ENCODE measurements at regions not wholly inside any gene's neighbourhood (a gene's known extent, or its start where the extent isn't known, plus 50 kb on each side); places are given as distances from the start of the nearest gene placed in this dataset.
"Not testable (repeated sequence)": the region's sequence is repeated elsewhere in the genome, so short reads cannot be mapped to it uniquely, and the experiment has no call there.

DNA sequence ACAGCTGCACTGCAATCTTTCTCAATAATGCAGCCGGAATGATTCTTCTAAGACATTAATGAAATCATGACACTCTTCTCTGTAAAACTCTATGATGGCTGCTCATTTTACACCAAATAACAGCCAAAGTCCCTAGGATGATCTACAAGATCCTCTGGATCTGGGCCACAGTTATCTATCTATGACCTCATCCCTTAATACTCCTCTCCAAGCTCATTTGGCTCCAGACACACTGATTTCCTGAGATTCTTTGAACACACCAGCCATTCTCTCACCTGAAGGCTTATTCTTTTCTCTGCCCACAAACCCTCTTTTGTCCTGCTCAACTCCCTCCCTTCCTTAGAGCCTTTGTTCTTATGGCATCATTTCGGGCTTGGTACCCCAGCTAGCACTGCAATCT is 577.4 kb upstream of the ANKRD30A start:
- DNase-seq (ENCODE audit: low spot score) = no peak

DNA sequence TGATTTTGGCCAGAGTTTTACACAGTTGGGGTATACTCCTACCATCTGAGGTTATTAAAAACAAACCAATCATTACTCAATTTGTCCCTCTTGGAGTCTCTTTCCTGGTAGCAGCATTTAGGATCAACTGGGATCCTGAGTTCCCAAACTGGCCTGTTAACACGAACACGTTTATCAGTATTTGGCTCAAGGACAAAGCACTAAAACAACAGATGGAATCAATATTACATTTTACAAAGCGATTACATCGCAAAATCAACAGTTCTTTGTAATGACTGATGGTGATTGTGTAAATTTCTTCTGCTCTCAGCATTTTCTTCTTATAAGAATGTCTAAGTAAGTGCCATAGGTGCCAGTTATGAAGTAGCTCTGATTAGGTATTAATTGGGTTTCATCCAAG is 582.9 kb upstream of the ANKRD30A start:
- DNase-seq (ENCODE audit: low spot score) = no peak

DNA sequence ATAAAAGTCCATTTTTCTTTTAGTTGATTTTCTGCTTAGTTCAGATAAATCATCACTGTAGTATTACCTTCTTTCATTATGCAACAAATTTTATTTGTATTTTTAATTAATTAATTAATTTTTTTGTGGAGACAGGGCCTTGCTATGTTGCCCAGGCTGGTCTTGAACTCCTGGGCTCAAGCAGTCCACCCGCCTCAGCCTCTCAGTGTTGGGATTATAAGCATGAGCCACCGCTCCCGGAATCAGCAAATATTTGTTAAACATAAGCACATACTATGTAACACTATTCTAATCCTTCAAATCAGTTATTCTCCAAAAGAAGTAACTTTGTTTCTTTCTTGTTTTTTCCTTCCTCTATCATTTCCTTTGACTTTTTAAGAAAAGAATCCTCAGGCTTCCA is 584.8 kb upstream of the ANKRD30A start:
- no peak for DNase-seq (ENCODE audit: low spot score)

DNA sequence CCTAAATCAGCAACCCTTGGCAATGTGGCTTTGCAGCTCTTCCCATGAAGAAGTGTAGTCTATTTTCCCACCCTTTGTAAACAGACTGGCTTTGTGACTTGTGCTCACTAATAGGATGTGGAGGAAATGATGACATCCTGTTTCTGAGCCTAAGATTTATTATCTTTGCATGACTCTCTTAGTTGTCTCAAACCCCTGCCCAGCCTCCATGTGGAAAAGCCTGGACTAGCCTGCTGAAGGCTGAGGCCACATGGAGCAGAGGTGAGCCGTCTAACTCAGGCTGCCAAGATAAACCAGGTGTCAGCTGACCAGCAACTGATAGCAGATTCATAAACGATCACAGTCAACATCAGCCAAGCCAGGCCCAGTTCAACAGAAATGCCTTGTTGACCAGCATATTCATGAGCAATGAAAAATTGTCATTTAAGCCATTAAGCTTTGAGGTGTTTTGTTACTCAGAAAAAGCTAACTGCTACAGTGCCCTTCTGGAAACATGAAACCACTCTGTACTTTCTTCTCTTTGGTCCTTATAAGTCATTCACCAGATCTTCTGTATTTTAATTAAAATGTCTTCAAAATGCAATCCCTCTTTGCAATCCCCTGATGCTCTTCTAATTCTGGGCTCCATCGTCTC is 586.3 kb upstream of the ANKRD30A start:
- no peak for DNase-seq (ENCODE audit: low spot score)

DNA sequence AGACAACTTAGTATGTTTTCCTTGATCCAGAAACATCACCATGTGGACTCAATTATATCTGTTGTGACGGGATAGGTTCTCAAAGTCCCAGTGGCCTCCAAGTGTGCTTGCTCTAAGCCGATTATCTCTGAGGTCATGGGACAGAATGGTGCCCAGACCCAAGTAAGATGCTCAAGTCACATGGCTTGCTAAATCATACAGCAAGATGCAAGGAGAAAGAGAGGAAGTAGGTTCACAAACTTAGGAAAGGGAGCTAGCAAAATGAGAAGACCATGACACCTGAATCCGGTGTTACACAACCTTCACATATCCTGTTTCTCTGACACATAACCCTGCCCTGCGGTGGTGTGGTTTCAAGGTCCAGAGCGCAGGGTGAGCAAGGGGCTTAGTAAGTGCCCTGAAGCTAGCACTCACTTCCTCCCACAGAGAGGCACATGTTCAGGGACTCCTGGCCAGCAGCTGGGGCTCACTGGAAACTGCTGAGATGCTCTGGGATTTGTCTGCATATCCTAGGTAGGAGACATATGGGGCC is 590.9 kb upstream of the ANKRD30A start:
- DNase-seq (ENCODE audit: low spot score) = peak; percentile 81

DNA sequence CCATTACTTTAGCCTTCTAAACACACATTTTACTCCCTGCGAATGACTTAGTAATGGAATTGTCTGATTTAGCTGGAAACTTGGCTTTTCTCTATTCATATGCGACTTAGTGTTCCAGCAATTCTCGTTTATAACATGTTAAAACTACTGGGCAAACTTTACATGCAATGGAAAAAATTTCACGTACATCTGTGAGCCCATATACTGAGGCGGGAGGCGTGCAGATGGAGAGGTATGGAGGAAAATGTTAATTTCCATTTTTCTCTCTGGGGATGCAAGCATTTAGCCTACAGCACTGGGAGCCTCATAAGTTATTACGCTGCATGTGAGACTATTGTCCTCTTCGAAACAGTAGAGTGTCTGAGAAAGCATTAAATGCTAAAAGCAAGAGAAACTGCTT is 591.5 kb upstream of the ANKRD30A start:
- DNase-seq (ENCODE audit: low spot score) = no peak

DNA sequence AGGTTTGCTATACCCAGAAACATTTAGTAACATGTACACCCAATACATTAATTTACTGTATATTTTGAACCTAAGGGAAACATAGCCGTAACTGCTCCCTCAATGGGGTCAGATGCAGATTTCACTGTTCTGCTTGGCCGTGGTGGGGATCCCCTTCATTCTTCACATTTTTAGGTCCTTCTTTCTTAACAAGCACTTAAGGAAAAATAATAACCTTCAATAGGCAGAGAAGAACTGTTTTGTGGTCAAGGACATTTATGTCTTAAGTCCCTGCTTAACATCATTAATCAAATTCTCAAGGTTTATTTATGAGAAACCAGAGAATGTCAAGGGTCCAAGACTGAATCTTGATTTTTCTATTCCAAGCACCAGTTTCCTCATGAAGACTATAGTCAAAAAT is 592.1 kb upstream of the ANKRD30A start:
- no peak for DNase-seq (ENCODE audit: low spot score)

DNA sequence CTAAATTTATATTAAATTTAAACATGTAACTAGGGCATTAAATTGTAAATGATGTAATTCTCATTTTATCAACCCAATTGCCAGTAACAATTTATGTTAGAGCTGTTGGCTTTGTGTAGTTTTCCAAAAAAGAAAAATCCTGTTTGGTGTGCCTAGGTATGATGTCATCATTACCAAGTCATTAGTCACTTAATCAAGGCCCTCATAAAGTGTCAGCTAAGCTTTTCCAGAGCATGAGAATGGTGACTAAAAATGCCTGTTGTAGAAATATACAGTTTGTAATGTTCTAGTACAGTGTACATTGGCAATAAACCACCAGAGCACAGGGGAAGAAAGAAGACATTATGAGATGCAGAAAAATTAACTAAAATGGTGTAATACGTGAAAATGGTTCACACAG is 593.8 kb upstream of the ANKRD30A start:
- no peak for DNase-seq (ENCODE audit: low spot score)

DNA sequence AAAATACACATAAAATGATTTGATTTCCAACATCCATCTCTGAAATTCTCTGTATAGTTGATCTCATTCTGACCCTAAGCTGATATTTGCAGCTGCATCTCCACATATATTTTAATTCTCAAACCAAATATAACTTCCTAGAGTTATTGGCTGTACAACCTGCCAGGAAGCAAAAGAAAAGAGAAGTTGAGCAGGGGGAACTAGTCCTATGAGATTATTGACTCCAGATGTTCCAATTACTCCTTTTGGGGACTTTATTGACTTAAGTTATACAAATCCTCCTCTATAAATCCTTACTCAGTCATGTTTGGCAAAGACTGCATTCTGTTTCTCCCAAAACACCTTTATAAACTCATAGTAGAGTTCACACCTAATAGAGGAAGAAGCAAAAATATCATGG is 599.4 kb upstream of the ANKRD30A start:
- no peak for DNase-seq (ENCODE audit: low spot score)

DNA sequence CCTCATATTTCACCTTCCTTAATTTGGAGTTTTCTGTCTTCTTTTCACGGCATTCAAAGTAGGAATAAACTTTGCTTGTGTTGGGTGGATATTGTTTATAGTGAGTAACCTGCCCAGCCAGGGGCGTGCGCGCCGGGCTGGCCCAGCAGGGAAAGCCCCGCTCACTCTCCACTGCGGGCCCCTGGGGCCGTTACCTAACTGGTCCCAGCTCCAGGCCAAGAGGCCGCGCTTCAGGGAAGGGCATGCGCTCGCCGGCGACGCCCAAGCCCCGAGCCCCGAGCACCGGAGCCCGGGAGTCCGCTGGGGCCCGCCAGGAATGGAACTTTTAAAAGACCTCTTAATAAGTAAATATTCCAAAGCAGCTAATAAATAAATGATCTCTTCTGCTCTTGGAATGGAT is 601.3 kb upstream of the ANKRD30A start:
- DNase-seq (ENCODE audit: low spot score) = not testable (repeated sequence)

DNA sequence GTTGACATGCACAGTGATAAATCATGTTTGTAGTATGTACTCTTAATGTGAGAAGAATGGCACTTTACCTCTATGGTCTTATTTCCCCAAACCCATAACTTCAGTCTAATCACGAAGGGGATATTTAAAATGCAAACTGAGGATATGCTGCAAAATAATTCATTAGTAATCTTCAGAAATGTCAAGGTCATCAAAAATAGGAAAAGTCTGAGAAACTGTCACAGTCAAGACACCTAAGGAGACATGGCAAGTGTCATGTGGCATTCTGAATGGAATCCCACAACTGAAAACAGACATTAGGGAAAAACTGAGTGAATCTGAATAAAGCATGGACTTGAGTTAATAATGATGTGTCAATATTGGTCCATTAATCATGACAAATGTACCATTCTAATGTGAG is 605.5 kb upstream of the ANKRD30A start:
- no peak for DNase-seq (ENCODE audit: low spot score)

DNA sequence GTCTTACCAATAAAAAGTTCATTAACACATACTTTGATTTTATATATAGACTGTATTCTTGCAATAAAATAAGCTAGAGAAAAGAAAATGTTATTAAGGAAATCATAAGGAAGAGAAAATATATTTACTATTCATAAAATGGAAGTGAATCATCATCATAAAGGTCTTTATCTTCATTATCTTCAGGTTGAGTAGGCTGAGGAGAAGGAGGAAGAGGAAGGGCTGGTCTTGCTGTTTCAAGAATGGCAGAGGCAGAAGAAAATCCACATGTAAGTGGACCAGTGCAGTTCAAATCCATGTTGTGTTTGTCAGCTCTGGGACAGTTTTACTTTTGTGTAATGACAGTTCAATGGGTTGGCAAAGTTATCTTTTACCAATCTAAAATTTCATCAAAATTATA is 609.1 kb upstream of the ANKRD30A start:
- DNase-seq (ENCODE audit: low spot score) = no peak

DNA sequence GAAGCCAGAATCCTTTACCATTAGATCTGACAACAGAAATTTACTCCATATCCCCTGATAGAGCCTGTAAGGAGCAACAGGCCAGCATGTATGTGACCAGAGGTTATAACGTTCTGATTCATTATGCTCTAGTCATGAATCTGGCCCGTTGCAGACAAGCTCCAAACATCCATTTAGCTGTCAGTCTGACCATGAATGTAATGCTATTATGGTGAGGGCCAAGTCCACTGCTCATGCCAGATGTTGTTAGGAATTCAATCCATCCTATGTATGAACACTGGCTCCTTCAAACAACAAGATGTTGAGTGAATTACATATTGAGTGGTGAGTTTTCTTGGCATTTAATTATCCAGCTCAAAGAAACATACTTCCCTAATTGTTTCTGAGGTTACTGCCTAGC is 610.1 kb upstream of the ANKRD30A start:
- DNase-seq (ENCODE audit: low spot score) = no peak

DNA sequence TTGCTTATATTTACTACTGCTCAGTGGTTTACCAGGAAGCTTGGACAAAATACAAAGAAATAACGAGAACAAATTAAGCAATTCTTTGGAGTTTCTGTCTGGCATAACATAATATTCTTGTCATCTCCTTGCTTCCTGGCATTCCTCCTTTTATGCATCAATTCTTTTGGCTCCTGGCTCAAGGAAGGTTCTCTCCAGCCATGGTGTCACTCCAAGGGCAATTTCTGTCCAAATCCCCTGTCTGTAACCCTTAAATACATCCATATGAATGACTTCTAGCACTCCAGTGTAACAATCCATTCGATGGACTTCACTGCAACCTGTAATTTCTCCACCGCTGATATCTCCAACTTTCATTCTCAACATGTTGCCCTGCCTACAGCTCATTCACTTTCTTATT is 617.7 kb upstream of the ANKRD30A start:
- no peak for DNase-seq (ENCODE audit: low spot score)

DNA sequence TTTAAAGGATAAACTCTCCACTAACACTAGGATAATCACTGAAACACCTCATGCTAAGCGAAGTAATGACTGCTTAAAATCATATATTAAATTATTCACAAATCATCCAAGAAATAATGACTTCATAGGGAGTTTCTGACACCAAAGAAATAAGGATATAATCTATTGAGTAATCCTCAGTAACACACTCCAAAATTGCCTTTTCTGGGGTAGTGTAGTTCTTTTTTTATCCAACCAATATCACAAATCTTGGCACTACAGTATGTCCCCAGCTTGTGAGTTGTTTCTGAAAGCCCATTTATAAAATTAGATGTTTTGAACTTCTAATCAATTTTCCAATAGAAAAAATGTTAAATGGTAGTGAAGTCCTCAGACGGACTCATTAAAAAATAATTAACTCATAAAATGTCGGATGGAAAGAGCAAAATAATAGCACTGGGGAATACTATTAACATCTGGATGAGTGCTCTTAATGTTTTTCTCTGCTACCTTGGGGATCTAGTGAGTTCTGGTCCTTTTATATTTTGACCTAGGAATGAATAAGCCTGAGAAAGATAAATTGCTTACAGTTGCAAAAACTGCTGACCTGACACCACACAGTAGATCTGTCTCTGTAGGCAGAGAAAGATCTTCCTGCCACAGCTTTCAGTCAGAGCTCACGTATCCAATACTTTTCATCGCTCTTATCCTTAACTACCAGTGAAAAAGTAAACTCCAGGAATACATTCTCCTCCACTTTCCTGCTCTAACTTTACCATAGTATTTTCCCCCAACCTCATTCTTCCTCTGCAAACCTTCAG is 618.5 kb upstream of the ANKRD30A start:
- DNase-seq (ENCODE audit: low spot score) = no peak

DNA sequence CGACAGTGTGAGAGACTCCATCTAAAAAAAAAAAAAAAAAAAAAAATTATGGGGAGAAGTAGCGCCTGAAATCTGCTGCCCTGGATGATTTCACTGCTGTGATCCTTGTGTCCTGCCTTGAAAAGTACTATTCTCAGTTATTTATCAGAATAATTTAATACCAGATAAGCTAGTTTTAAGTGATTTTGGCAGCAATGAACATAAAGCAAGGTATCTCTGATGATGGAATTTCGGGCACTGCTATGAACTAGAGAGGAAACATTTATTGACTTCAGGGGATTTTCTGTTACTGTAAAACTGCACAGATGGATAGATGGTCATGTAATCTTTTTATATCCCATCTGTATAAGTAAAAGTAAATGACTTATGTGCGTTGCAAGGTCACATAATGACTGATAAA is 619.1 kb upstream of the ANKRD30A start:
- no peak for DNase-seq (ENCODE audit: low spot score)

DNA sequence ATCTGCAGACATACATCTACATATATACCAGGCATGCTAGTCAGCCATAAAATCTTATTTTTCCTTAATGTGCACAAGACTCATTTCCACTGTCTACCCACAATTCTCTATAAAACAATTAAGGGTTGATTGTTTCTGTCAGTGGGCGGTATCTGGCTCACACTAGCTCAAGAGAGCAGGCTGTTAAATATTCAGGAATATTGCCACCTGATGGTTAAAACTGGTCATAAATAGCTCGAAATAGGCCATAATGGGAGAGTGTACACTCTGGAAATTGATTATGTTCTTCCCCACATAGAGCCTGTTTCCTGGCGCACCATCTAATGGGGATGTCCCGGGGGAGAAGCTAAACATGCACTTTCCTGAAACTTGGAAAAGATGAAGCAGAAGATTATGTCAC is 620.6 kb upstream of the ANKRD30A start:
- no peak for DNase-seq (ENCODE audit: low spot score)

DNA sequence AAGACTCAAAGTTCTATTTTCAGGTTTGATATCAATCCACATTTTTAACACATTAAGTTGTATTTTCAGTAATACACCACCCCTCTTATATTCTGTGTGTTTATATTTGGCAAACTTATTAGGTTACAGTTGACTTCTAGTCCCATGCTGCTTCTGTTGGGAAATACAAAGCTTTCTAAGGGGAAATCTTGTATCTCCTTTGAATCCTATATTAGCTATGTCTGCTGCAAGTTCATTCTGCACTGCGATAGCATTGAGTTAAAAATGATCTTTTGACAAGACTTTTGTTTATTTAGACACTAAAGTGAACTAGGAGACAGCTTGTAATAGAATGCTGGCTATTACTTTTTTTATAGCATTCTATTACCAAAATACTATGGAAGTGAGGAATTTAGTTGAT is 625.1 kb upstream of the ANKRD30A start:
- no peak for DNase-seq (ENCODE audit: low spot score)

DNA sequence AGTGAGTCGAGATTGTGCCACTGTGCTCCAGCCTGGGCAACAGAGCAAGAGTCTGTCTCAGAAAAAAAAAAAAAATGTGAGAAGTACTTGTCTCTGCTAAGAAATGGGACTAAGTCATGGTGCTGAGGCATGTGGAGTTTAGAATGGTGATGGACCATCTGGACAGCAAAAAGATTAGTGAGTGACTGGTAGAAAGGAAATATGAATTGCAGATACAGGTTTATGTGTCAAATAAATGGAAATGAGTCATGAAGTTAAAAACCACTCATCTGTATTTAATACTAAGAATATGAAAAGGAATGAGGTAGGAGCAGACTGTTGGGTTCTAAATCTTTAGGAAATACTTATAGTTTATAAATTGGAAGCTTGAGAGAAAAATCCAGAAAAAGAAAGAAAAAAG is 625.7 kb upstream of the ANKRD30A start:
- no peak for DNase-seq (ENCODE audit: low spot score)

DNA sequence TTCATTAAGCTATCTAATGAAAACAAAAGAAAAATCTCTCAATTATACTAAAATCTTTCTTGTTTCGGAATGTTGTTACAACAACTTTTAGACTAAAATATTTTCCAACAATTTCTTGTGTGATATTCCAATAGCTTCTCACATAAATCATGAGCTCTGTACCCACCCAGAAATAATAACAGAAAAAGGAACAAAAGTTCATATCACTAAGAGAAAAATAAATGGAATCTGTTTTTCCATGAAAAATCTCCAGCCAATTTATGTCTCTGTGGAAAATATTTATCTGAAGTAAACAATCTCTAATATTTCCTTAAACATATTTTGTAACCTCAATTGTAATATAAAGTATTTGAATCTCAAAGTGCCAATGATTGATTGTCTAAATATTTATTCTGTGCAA is 628.6 kb upstream of the ANKRD30A start:
- no peak for DNase-seq (ENCODE audit: low spot score)

DNA sequence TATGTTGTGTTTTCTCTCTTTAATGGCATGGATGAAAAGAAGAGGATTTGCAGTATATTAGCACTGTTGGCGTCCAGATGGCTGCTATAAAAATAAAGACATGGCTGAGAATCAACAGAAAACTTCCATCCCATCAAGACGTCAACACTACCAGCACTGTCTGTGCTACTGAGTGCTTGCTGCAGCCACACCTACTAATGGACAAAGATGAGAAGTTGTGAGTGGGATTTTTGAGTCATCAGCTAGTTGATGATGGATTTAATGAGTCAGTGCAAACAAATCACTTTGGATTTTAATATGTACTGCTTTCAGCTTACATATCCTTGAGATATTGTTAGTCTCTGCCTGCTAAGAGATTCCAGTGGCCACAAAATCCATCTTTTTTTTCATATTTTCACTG is 631.0 kb upstream of the ANKRD30A start:
- no peak for DNase-seq (ENCODE audit: low spot score)

DNA sequence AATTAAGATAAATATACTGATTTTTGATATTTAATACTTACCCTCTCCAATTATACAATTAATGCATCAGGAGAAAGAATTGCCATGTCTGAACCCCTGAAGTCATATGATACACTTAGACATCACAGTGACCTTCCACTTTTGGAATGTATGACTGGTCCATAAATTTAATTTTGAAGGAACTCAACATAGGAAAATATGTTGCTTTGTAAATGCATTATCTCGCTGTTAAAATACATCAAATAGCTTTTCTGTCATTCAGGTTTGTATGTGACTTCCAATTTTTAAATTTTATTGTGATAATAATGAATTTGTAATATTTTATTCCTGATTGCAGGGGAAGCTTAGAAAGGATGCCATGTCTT is 631.9 kb upstream of the ANKRD30A start:
- DNase-seq (ENCODE audit: low spot score) = no peak

DNA sequence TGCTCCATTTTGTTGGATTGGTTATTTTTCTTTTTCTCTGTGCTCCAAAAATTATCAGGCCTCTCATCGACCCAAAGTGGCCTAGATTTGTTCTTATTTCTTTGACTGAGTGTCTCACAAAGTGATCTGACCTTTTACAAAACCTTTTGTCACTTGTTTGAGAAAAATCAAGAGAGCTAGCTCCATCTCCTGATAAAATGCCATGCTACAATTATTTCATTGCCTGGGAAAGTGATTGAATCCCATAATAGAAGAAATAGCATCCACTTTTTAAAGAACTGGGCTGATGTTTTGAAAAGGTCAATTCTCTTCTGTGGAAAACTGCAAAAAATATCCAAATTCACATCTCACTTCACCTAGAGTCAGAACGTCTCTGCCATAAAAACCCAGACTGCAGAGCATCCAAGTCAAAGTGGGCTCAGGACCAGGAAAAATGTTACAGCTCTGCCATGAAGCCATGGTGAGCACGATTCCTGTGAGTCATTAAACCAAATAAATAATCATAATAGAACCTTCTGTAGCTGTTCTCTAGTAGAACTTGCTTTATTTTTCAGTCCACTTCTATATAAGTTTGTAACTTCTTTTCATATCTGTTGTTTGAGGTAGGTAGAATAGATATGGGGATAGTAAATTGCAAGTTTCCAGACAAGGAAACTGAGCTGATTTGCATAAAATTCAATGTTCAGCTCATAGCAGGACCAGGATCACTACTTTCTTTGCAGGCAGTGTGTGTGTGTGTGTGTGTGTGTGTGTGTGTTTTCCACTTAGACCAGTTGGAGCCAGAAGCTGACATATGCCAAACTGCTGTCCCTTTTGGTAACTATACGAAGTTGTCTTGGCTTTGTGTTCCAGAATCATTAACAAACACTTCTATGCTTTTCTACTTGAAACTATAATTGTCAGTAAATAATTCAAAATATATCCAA is 632.5 kb upstream of the ANKRD30A start:
- no peak for DNase-seq (ENCODE audit: low spot score)

All from NAMALWA (cell line).